ENCODE measurements at regions not wholly inside any gene's neighbourhood (a gene's known extent, or its start where the extent isn't known, plus 50 kb on each side); places are given as distances from the start of the nearest gene placed in this dataset.

- in situ Hi-C loops (cut with HindIII; ENCODE audit: low sequenced_read_pairs) = no loop called here
These were observed 427.5 kb downstream of the PDCD6IP start for GRCh38 chr3:34225821-34226366.

GRCh38 chr3:34229876-34230275 is 431.4 kb downstream of the PDCD6IP start:
- in situ Hi-C loops (cut with HindIII; ENCODE audit: low sequenced_read_pairs) = no loop called here

DNA sequence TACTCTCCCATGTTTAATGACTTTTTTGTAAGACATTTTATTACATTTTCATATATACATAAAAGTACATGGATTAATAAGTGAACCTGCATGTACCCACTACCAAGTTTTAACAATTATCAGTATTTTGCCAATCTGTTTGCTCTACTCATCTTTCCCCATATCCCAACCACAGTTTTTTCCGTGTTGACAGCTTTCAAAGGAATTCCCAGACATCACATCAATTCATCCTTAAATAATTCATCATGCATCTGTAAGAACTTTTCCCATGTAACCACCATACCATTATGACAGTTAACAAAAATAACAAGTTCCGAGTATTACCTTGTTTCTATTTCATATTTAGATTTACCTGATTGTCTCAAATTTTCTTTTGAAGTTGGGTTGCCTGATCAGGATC is 436.7 kb downstream of the PDCD6IP start:
- in situ Hi-C loops (cut with HindIII; ENCODE audit: low sequenced_read_pairs) = no loop called here

- in situ Hi-C loops (cut with HindIII; ENCODE audit: low sequenced_read_pairs) = no loop called here
These were observed 439.5 kb downstream of the PDCD6IP start for GRCh38 chr3:34237946-34238345.

DNA sequence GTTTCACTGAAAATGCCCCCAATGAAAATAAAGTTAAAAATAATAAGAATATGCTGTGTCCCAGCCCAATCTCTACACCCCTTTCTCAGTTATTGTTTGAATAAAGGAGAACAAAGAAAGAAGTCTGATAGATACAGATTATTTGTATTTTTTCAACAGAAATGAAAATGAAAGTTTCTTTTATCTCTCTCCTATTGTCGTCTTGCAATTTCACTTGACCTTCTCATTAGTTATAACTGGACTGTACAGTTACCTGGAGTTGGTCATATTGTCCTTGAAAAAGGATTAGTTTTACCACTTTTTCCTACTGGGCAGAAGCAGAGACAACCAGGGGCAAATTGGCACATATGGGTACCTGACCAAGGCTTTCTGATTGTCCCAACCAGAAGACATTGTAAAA is 440.0 kb downstream of the PDCD6IP start:
- in situ Hi-C loops (cut with HindIII; ENCODE audit: low sequenced_read_pairs) = no loop called here

- in situ Hi-C loops (cut with HindIII; ENCODE audit: low sequenced_read_pairs) = no loop called here
These were observed 440.9 kb downstream of the PDCD6IP start for GRCh38 chr3:34239287-34239686.

GRCh38 chr3:34239875-34240274 is 441.4 kb downstream of the PDCD6IP start:
- in situ Hi-C loops (cut with HindIII; ENCODE audit: low sequenced_read_pairs) = no loop called here

- in situ Hi-C loops (cut with HindIII; ENCODE audit: low sequenced_read_pairs) = no loop called here
These were observed 449.0 kb downstream of the PDCD6IP start for GRCh38 chr3:34247401-34247800.

DNA sequence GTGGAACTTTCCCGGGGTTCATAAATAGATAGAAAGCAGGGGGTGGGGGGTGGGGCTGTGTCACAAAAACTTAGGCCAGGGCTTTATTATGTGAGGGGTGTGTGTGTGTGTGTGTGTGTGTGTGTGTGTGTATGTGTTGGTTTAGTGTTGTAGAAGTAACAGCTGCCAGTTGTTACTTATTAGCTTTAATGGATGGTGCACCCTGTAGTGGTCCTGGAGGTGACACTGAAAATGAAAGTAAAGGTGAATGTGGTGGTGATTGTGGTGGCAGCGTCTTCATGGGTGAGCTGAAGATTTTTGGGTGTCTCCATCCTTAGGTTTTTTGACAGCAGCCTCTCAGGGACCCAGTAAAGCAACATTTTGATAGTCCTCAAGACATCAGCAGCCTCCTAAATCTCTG is 449.9 kb downstream of the PDCD6IP start:
- in situ Hi-C loops (cut with HindIII; ENCODE audit: low sequenced_read_pairs) = no loop called here

DNA sequence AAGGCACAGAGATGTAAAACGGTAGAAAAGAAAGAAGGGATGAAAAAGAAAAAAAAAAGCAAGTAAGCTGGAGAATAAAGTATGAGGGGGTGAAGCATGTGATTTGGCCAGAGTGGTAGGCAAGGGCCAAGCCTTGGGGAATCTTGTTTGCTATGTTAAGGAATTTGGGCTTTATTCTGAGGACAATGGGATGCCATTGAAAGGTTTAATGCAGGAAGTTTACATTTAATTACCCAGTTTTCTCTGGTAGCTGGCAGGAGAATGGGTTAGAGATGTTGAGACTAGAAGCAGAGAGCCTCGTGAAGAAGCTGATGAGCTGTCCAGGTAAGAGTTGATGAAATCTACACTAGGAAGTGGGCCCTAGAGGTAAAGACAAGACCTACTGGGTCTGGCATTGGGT is 455.9 kb downstream of the PDCD6IP start:
- in situ Hi-C loops (cut with HindIII; ENCODE audit: low sequenced_read_pairs) = no loop called here

- in situ Hi-C loops (cut with HindIII; ENCODE audit: low sequenced_read_pairs) = no loop called here
These were observed 457.6 kb downstream of the PDCD6IP start for GRCh38 chr3:34256021-34256420.

GRCh38 chr3:34256791-34257190 is 458.4 kb downstream of the PDCD6IP start:
- in situ Hi-C loops (cut with HindIII; ENCODE audit: low sequenced_read_pairs) = no loop called here

DNA sequence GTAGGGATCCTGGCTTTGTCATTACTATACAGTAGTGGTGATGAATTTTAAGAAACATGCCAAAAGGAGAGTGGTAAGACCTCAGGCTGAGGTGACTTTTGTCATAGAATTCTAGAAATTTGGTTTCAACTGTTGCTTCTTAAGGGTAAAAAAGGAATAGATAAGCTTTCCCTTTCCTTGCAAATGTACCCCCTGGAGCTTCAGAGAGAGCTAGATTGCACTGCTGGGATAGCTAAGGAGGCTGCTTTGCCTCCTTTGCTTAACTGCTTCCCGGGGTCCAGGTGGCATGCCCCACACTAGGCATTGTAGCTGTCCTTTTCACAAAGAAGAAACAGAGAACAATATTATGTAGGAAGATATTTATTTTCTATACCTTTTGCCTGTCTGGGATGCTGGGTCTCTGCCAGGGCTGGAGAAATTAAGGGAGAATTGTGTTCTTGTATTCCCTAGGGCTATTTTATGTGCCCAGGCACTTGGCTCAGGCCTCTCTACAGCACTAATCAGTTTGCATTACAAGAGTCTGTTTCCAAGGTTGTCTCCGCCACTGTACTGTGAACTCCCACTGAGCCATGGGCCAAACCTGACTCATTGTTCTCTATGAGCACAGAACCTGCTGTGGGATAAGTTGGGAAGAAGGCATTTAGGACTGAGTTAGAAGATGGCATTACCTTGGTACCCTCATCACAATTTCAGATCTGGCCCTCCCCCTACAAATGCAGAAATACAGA is 460.0 kb downstream of the PDCD6IP start:
- in situ Hi-C loops (cut with HindIII; ENCODE audit: low sequenced_read_pairs) = no loop called here

- in situ Hi-C loops (cut with HindIII; ENCODE audit: low sequenced_read_pairs) = no loop called here
These were observed 462.0 kb downstream of the PDCD6IP start for GRCh38 chr3:34260271-34261000.

DNA sequence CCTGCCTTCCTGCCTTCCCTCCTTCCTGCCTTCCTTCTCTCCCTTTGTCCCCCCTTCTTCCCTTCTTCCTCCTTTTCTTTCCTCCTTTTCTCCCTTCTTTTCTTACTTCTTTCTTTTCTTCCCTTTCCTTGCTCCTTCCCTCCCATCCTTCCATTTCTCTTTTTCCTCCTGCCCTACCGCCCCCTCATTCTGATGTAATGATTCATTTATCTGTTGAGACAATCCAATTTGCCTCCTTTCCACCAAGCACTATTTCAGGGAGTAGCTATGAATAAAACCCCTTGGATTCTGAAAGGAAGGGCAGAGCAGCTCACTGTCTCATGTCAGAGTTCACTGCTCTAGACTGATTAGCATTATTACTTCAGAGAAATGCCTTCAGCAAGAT is 462.6 kb downstream of the PDCD6IP start:
- in situ Hi-C loops (cut with HindIII; ENCODE audit: low sequenced_read_pairs) = no loop called here

- in situ Hi-C loops (cut with HindIII; ENCODE audit: low sequenced_read_pairs) = no loop called here
These were observed 464.7 kb downstream of the PDCD6IP start for GRCh38 chr3:34263101-34263621.

GRCh38 chr3:34264337-34265041 is 466.1 kb downstream of the PDCD6IP start:
- in situ Hi-C loops (cut with HindIII; ENCODE audit: low sequenced_read_pairs) = no loop called here

DNA sequence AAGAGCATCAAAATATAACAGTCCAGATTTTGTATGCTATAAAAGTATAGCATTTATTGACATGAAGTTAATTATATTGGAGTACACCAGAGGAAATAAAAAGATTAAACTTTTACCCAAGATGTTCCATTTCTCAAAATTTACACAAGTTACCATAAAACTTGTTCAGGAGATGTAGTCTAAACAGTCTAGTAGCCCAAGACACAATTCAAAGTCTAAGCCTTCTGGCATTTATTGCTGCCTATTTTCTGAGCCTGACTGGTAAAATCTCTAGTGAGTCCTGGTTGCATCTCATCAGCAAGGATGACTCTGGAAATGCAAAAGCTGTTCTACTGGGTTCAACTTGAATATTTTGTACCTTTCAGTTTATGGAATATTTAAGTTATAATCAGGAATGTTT is 468.7 kb downstream of the PDCD6IP start:
- in situ Hi-C loops (cut with HindIII; ENCODE audit: low sequenced_read_pairs) = no loop called here

DNA sequence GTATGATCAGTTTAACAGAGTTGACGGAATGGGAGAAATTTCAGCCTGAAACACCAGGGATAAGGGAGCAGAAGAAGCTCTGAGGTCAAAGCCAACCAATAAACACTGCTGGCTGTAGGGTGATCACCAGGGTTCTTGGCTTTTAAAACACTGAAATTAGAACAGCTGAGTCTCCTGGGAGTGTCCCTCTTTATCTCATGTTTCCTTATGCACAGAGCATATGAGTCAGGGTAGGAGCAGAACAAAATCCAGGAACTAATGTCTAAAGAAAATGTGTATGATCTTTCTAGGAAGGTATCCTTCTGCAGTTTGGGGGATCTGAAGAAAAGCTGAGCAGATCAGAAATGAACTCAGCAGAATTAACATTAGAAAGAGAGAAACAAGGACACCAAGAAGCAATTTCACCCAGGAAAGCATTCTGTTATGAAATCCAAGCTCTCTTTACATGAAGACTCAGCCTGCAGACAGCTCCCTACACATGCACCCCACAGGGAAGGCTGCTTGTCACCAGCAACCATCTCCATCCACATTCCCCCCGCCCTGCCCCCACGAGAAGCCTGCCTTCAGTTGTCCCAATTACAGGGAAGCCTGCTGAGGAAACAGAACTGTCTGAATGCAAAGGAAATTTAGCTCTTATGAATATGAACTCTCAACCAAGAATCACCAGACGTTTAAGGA is 469.7 kb downstream of the PDCD6IP start:
- in situ Hi-C loops (cut with HindIII; ENCODE audit: low sequenced_read_pairs) = no loop called here

DNA sequence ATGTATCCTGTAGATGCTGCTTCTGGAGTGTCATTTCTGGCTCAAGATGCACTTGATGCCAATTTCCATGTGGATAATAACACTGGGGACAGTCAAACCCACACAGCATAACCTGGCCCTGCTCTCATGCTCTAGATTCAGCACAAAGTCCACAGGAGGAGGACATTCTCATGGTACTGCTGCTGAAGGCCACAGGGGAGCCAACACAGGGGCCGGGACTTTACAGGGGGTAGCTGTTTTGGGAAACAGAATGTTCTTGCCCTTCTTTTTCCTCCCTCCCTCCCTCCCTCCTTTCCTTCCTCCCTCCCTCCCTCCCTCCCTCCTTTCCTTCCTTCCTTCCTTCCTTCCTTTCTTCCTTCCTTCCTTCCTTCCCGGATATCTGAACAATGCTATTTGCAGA is 477.4 kb downstream of the PDCD6IP start:
- in situ Hi-C loops (cut with HindIII; ENCODE audit: low sequenced_read_pairs) = no loop called here

- in situ Hi-C loops (cut with HindIII; ENCODE audit: low sequenced_read_pairs) = no loop called here
These were observed 477.9 kb downstream of the PDCD6IP start for GRCh38 chr3:34276342-34276741.

Measured in endothelial cell of hepatic sinusoid (primary cell).